ENCODE measurements at regions not wholly inside any gene's neighbourhood (a gene's known extent, or its start where the extent isn't known, plus 50 kb on each side); places are given as distances from the start of the nearest gene placed in this dataset.
"Not testable (repeated sequence)": the region's sequence is repeated elsewhere in the genome, so short reads cannot be mapped to it uniquely, and the experiment has no call there.

- no peak for DNase-seq (ENCODE audit: low read depth, low spot score)
Measured at GRCh38 chr5:5886812-5887486, 464.5 kb downstream of the ICE1 start.

- DNase-seq (ENCODE audit: low read depth, low spot score): no peak
Measured at GRCh38 chr5:5886353-5886752, 463.9 kb downstream of the ICE1 start.

DNA sequence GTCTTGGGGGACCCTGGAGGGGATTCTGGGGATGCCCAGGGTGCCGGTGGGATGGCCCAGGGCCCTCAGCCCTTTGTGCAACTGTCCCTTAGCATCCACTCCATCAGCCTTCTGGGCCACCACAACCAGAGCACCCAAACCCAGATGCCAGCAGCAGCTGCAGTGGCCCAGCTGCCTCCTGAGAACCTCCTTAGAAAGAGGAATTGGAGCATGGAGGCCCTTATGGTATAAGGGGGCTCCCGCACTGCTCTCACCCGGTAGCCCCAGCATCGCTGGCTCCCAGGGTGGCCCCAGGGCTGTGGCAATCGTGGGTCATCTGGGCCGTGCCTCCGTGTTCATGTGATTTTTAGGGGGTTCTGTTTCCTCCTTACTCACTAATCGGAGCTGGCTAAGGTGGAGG lies 463.3 kb downstream of the ICE1 start:
- no peak for DNase-seq (ENCODE audit: low read depth, low spot score)

GRCh38 chr5:5884593-5884992 lies 462.1 kb downstream of the ICE1 start:
- DNase-seq (ENCODE audit: low read depth, low spot score): no peak

DNA sequence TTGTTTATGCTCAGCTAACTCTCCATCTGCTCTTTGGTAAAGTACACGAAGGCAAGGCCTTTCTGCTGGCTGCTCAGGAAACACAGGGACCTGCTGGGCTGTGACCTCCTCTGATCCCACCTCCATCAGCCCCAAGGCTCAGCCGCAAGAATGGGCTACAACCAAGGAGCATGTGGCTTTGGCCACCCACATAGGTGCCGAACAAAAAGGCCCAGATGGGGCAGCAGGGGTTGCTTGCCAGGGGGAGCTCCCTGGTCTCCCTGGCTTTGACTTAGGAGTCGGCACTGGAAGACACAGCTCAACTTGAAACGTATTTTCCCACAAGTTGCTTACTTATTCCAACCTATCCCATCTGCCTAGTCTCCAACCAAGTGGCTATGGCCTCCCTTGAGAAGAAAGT lies 461.1 kb downstream of the ICE1 start:
- DNase-seq (ENCODE audit: low read depth, low spot score): no peak

DNA sequence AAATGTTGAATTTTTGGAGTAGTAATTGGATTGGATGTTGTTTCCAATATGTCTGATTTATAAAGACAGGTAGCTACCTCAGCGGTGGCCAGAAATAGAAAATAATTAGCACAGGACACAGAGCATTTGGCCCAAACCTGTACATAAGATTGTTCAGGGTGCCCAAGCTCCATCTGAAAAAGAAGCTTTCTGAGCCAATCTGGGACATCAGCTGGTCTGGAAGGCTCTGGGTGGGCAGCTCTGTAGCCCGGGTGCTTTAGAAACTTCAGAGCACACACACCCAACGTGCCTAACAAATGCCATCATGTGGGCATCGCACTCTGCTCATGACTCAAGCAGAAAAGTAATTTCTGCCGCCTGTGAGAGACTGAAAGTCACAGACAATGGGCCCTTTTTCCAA lies 460.7 kb downstream of the ICE1 start:
- no peak for DNase-seq (ENCODE audit: low read depth, low spot score)

- no peak for DNase-seq (ENCODE audit: low read depth, low spot score)
Measured at GRCh38 chr5:5882706-5883105, 460.2 kb downstream of the ICE1 start.

GRCh38 chr5:5881294-5881693 lies 458.8 kb downstream of the ICE1 start:
- DNase-seq (ENCODE audit: low read depth, low spot score): no peak

GRCh38 chr5:5880077-5880763 lies 457.7 kb downstream of the ICE1 start:
- no peak for DNase-seq (ENCODE audit: low read depth, low spot score)

- DNase-seq (ENCODE audit: low read depth, low spot score): no peak
Measured at GRCh38 chr5:5857396-5857795, 434.9 kb downstream of the ICE1 start.

DNA sequence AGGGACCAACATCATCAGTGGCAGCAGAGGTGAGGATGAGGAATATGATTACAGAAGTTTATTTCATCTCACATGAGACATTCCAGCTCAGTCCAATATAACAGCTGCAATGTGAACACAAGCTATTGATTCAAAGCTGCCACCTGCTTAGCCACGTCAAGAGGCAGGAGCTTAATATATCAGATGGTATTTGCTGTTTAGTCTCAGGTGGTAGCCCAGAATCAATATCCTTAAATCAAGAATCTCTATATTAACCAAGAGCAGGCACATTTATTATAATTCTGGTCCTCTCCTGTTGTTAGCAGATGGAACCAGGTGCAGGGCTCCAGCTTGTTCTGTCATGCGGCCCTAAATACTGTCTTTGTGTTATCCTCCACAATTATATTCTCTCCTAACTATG lies 431.6 kb downstream of the ICE1 start:
- no peak for DNase-seq (ENCODE audit: low read depth, low spot score)

DNA sequence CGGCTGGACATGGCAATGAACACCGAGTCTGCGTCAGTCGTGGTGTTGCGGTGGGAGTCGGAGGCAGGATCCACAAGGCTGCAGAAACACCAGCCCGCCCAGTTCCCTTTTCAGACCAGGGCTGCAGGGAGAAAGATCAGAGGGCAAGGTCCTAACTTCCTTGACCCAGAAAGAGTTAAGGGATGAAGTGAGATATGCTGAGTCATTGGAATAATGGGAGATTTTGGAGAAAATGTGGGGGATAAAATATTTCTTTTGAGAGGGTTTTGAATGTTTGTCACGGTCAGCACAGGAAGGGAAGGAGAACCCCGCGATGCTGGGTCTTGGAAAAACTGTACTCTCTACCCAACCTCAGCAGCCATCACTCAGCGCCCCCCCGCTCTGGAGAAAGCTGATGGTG lies 416.0 kb downstream of the ICE1 start:
- DNase-seq (ENCODE audit: low read depth, low spot score): no peak

GRCh38 chr5:5831622-5832021 lies 409.1 kb downstream of the ICE1 start:
- DNase-seq (ENCODE audit: low read depth, low spot score): not testable (repeated sequence)

- no peak for DNase-seq (ENCODE audit: low read depth, low spot score)
Measured at GRCh38 chr5:5828619-5829018, 406.1 kb downstream of the ICE1 start.

DNA sequence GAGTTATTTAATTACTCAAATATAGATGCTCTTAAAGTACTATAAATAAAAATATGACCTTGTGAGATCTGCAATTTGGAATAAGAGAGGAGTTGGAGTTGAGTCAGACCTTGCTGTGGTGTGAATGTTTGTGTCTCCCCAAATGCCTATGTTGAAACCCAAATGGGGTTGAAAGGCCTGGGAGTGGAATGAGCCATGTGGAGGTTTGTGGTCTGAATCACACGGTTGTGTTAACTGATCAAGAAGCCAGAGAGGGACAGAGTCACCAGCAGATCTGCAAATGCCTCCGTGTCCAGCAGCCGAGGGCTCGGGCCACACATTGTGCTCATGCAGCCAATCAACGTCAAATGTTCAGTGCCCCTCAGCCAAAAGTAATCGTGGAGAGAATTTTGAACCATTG lies 404.4 kb downstream of the ICE1 start:
- no peak for DNase-seq (ENCODE audit: low read depth, low spot score)

- DNase-seq (ENCODE audit: low read depth, low spot score): no peak
Measured at GRCh38 chr5:5822729-5823257, 400.3 kb downstream of the ICE1 start.

DNA sequence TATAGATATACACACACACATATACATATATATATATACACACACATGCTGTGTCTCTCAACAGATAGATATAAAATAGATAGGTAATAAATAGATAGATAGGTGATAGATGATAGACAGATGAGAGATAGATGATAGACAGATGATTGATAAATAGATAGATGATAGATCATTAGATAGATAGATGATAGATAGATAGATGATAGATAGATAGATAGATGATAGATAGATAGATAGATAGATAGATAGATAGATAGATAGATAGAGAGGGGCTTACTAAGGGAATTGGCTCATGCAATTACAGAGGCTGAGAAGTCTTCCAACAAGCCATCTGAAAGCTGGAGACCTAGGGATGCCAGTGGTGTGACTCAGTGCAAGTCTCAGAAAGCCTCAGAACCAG lies 394.5 kb downstream of the ICE1 start:
- no peak for DNase-seq (ENCODE audit: low read depth, low spot score)

GRCh38 chr5:5813441-5813840 lies 391.0 kb downstream of the ICE1 start:
- DNase-seq (ENCODE audit: low read depth, low spot score): no peak

- DNase-seq (ENCODE audit: low read depth, low spot score): no peak
Measured at GRCh38 chr5:5810461-5810860, 388.0 kb downstream of the ICE1 start.

- DNase-seq (ENCODE audit: low read depth, low spot score): no peak
Measured at GRCh38 chr5:5805916-5806315, 383.4 kb downstream of the ICE1 start.

DNA sequence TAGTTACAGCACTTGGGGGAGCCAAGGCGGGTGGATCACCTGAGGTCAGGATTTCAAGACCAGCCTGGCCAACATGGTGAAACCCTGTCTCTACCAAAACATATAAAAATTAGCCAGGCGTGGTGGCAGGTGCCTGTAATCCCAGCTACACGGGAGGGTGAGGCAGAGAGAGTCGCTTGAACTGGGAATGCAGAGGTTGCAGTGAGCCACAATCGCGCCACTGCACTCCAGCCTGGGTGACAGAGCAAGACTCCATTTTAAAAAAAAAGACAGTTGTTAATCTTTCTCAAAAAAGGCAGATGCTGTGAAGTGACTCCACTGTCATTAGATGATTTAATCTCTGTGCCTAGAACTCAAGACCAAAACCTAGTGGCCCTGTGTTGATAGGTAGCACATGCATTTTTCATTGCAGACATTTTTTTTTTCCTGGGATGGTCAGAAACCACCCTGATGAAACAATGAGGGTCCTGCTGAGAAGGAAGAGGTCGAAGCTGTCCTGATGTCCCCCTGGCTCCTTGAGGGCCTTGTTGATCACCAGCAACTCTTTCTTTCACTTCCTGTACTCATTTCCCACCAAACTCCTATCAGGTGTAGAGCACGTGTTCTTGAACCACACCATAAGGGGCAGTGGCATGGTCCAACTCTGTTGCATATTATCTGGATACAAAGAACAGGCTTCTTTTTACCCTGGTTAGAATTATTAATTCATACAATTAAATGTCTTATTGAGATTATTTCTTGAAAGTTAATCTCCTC lies 382.2 kb downstream of the ICE1 start:
- DNase-seq (ENCODE audit: low read depth, low spot score): no peak

Measured in brain pericyte (primary cell).